Cerebellar cortex (tissue), 1 donor: ENCODE measurements at regions not wholly inside any gene's neighbourhood (a gene's known extent, or its start where the extent isn't known, plus 50 kb on each side); places are given as distances from the start of the nearest gene placed in this dataset.

Experiments used
- DNase-seq: peaks from one replicate; pipeline ENCODE4 v3.0.0-alpha.2; 2015; ENCODE audit warnings: low spot score

GRCh38 chr2:76450024-76450475, 739.3 kb upstream of the GCFC2 start:
- DNase-seq = no peak

GRCh38 chr2:76448956-76449355, 738.2 kb upstream of the GCFC2 start:
- DNase-seq = no peak

GRCh38 chr2:76447294-76447693, 736.6 kb upstream of the GCFC2 start:
- DNase-seq = no peak

GRCh38 chr2:76446872-76447271, 736.2 kb upstream of the GCFC2 start:
- DNase-seq = no peak

GRCh38 chr2:76445880-76446279, 735.2 kb upstream of the GCFC2 start:
- DNase-seq = no peak

GRCh38 chr2:76444732-76445131, 734.0 kb upstream of the GCFC2 start:
- no peak for DNase-seq

GRCh38 chr2:76437564-76437963, 726.8 kb upstream of the GCFC2 start:
- no peak for DNase-seq

GRCh38 chr2:76429374-76429773, 718.7 kb upstream of the GCFC2 start:
- DNase-seq = no peak

GRCh38 chr2:76427452-76427851, 716.7 kb upstream of the GCFC2 start:
- DNase-seq = no peak

GRCh38 chr2:76415821-76416220, 705.1 kb upstream of the GCFC2 start:
- DNase-seq = no peak

- DNase-seq = no peak
Measured at GRCh38 chr2:76413436-76413835, 702.7 kb upstream of the GCFC2 start.

- no peak for DNase-seq
Measured at GRCh38 chr2:76406134-76406855, 695.6 kb upstream of the GCFC2 start.

- DNase-seq = no peak
Measured at GRCh38 chr2:76393356-76393755, 682.6 kb upstream of the GCFC2 start.

GRCh38 chr2:76391678-76392077, 681.0 kb upstream of the GCFC2 start:
- DNase-seq = no peak

GRCh38 chr2:76387294-76387693, 676.6 kb upstream of the GCFC2 start:
- no peak for DNase-seq

- no peak for DNase-seq
Measured at GRCh38 chr2:76385943-76386342, 675.2 kb upstream of the GCFC2 start.

GRCh38 chr2:76381624-76382023, 670.9 kb upstream of the GCFC2 start:
- DNase-seq = no peak

GRCh38 chr2:76378140-76378539, 667.4 kb upstream of the GCFC2 start:
- DNase-seq = no peak

- no peak for DNase-seq
Measured at GRCh38 chr2:76341439-76341838, 630.7 kb upstream of the GCFC2 start.

- no peak for DNase-seq
Measured at GRCh38 chr2:76332871-76333270, 622.2 kb upstream of the GCFC2 start.

- DNase-seq = no peak
Measured at GRCh38 chr2:76330865-76331264, 620.1 kb upstream of the GCFC2 start.

- DNase-seq = no peak
Measured at GRCh38 chr2:76326636-76327035, 615.9 kb upstream of the GCFC2 start.

- no peak for DNase-seq
Measured at GRCh38 chr2:76323381-76323780, 612.7 kb upstream of the GCFC2 start.

GRCh38 chr2:76320716-76321115, 610.0 kb upstream of the GCFC2 start:
- DNase-seq = no peak
